SK-N-MC (cell line): ENCODE measurements at regions not wholly inside any gene's neighbourhood (a gene's known extent, or its start where the extent isn't known, plus 50 kb on each side); places are given as distances from the start of the nearest gene placed in this dataset.
"Not testable (repeated sequence)": the region's sequence is repeated elsewhere in the genome, so short reads cannot be mapped to it uniquely, and the experiment has no call there.

Experiments
- EZH2 ChIP-seq: fragments of 200-600 bp; sonication (generic); IDR thresholded peaks from one replicate; pipeline ENCODE4 v1.6.1; 2017; ENCODE audit warnings: antibody characterized with exemption
- FOXP2 ChIP-seq: optimal IDR thresholded peaks from 2 replicates; pipeline ENCODE3; 2011; ENCODE audit warnings: mild to moderate bottlenecking, moderate library complexity; ENCODE audit not compliant: insufficient read depth; ENCODE audit errors: extremely low read length, control extremely low read depth
- POLR2AphosphoS5 ChIP-seq: IDR thresholded peaks from 2 replicates; pipeline ENCODE4 v1.6.1; 2012; ENCODE audit warnings: mild to moderate bottlenecking, low read depth, low read length, borderline replicate concordance

- not testable (repeated sequence) for TF ChIP-seq FOXP2, EZH2, POLR2AphosphoS5
These were observed 51.4 kb upstream of the SFSWAP start for GRCh38 chr12:131659484-131659883.
